CD4-positive, alpha-beta T cell treated with Interleukin-12 subunit alpha and Interleukin-12 subunit beta, for 1 hour (primary cell): ENCODE measurements at regions not wholly inside any gene's neighbourhood (a gene's known extent, or its start where the extent isn't known, plus 50 kb on each side); places are given as distances from the start of the nearest gene placed in this dataset.

Source experiments
- DNase-seq: peaks from one replicate; pipeline ENCODE4 v3.0.0-alpha.2; 2020

DNA sequence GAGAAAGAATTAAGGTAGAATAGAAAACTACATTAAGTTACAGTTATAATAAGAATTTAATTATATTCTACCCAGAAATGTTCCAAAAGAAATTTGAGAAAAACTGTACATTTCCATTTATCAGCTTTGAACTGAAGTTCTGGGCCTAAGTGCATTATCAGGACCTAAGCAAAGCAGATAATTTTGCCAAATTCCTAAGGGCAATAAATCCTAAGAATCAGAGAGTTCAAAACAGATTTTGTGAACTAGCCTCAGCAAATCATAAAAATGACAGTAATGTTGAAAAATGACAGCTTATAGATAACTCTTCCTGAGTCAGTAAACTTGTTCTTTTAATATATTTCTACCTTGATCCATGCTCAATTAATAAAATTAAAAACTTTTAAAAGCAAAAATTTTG is 662.1 kb upstream of the CDH9 start:
- no peak for DNase-seq

DNA sequence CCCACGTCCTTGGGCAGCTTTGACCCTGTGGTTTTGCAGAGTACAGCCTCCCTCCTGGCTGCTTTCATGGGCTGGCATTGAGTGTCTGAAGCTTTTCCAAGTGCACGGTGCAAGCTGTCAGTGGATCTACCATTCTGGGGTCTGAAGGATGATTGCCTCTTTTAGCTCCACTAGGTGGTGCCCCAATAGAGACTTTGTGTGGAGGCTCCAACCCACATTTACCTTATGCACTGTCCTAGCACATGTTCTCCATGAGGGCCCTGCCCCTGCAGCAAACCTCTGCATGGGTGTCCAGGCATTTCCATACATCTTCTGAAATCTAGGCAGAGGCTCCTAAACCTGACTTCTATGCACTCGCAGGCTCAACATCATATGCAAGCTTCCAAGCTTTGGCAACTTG is 644.2 kb upstream of the CDH9 start:
- no peak for DNase-seq

DNA sequence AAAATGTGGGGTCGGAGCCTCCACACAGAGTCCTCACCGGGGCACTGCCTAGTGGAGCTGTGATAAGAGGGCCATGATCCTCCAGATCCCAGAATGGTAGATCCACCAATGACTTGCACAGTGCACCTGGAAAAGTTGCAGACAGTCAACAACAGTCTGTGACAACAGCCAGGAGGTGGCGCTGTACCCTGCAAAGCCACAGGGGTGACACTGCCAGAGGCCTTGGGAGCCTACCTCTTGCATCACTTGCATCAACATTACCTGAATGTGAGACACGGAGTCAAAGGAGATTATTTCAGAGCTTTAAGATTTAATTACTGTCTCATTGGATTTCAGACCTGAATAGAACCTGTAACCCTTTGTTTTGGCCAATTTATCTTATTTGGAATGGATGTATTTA is 614.1 kb upstream of the CDH9 start:
- no peak for DNase-seq

DNA sequence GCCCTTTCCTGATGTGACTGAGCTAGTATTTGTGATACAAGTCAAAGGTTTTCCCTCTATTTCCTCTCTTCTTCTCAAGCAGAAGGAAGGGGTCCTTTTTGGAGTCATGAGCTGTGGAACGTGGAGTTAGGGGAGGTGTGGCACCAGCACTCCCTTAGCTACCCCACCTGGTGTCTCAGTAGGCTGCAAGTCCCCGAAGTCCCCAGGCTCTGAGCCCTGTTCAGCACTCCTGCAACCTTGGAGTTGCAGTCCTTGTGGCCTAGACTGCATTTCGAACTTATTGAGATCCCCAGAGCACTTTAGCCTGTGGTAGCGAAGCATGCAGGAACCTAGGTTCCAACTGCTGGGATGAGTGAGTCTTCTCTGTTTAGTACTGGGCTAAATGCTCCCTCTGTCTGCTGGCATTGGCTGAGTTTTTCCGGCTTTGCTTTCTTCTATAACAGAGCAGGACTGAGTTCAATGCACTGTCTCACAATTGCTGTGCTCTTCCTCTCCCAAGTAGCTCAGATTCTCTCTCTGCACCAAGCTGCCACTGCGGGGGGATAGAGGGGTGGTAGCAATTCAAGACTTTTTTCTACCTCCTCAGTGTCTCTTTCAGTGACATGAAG is 600.7 kb upstream of the CDH9 start:
- DNase-seq: no peak

DNA sequence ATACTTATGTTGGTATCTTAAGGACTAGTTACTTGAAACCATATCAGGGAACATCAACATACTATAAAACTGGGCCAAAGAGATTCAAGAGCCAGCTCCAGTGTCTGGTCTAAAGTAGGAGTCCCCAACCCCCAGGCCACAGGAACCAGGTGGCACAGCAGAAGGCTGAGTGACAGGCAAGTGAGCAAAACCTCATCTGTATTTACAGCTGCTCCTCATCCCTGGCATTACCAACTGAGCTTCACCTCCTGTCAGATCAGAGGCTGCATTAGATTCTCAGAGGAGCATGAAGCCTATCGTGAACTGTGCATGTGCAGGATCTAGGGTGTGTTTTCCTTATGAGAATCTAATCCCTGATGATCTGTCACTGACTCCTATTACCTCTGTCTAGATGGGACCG is 581.6 kb upstream of the CDH9 start:
- no peak for DNase-seq

DNA sequence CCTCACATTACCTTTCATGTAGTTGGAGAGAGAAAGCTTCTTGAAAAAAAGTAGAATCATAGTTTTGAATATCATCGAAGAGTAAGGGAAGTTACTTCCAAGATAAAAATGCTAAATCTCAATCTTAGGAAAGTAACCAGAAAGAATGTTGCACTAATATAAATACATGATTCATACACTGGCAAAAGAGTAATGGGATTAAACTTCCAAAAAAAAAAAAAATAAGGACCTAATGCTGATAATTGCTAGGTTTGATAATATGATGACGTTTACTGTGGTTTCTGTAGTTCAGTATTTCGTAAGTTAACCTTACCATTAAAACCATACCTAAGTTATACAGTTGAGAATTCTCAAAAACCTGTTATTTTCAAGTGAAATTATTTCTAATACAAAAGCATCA is 573.8 kb upstream of the CDH9 start:
- DNase-seq: no peak

DNA sequence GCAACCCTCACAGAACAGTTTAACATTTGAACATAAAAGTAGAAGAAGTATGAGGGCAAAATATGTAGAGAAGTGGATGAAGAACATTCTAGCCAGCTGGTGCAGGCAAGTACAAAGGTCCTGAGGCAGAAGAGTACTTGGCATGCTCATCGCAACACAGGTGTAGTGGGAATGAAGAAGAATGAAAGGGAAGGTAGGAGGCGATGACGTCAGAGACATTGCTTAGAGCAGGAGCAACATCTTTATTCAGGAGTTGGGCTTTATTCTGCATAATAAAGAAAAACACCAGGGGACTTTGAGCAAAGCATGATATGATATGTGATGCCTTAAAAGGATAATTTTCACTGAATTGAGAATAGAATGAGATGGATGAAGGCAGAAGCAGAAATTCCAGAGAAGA is 570.6 kb upstream of the CDH9 start:
- DNase-seq: no peak

DNA sequence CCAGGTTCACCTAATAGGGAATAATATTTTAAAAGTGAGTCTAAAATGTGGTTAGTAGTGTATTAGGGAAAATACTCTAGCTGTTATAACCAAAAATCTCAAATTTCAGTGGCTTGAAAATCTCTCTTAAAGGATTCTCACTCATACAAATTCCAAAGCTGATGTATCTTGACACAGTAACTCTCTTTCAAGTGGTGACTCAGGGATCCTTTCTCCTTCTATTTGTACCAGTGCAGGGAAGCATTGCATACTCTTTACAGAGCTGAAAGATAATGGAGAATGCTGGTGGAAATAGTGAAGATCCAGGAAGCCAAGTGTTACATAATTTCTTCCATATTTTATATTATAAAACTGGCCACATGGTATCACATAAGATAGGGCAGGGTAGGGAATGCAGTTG is 560.2 kb upstream of the CDH9 start:
- no peak for DNase-seq

DNA sequence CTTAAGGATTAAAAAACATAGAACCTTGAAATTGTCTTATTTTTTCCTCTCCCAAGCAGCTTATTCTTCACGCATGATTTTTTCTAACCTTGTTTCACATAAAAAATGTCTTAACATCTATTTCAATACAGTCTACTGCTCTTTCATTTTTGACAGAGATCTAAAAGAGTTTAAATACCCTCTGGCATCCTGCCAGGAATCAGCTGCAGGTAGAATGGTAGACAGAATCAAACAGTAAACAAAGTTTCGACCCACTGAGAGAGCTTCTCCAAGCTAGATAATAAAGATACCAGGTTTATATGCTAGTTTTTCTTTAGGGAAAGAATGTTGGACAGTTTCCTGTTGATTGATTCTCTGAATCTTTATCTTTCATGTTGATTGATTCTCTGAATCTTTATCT is 555.8 kb upstream of the CDH9 start:
- DNase-seq: no peak

DNA sequence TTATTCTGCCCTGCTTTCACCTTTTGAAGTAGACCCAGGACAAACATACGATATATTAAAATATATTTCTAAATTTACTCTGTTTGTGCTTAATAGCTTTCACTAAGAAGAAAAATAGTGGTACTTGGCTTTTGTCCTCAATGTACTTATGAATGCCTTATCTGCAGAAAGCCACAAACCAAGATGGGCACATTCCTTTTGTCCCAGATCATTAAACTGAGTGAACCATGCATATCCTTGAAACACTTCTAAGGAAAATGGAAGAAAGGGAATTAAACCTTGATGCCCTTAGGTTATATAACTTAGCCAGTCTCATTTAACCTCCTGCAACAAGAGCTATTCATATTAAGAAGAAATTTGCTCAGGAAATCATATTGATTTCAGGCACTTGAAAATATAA is 553.8 kb upstream of the CDH9 start:
- DNase-seq: no peak

DNA sequence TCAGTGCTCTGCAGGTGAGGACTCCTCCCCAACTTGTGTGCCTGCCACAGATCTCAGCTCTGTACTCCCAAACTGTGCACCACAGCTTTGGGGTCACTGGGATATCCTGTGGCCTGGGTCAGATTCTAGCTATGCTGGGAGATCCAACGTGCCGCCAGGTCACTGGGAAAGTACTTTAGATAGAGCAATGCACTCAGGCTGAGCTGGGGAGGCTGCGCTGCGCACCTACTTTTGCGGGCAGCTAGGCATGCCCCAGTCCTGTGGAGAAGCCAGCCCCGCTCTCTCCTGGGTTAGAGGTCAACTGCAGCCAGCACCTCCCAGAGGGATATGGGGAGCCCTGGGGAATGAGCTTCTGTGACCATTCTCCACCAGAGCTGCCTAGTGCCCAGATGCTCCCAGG is 552.1 kb upstream of the CDH9 start:
- DNase-seq: no peak

DNA sequence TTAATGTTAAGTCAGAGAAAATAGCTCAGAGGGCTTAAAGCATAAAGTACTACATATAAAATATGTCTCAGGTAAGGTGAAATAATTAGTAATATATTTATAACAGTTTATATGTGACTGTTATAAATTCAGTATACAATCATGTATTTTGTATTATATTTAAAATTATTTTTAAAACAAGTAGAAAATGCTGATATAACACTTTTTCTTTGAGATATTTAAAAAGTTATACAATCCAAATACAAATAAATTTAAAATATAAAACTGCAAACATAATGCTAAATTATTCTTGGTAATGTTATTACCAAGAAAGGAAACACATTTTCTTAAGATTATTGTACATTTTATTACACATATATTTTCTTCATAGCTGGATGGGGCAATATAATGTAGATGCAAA is 539.9 kb upstream of the CDH9 start:
- DNase-seq: no peak

DNA sequence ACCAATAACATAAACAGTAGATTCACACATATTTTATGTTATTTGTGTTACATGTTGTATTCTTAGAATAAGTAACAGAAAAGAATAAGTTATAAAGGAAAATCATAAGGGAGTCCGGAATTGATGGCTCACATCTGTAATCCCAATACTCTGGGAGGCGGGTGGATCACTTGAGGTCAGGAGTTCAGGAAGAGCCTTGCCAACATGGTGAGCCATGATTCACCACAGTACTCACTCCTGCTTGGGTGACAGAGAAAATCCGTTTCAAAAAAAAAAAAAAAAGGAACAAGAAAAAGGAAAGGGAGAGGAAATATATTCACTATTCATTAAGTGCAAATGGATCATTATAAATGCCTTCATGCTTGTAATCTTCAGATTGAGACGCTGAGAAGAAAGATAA is 533.3 kb upstream of the CDH9 start:
- DNase-seq: no peak

DNA sequence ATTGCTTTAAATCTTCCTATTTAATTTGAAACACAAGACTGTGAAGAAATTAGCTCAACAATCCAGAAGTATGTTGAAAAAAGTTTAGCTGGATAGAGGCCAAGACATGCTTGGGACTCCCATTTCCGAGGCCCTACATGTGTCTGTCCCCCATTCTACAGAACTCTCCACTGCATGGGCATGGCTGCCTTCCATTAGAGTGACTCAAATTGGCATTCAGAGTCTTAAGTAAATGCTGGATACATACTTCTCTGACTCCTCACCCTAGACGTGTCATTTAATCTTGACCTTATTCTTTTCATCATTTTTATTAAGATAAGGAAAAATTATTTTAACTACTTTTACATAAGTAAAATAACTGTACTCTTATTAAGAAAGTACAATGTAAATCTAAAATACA is 530.4 kb upstream of the CDH9 start:
- DNase-seq: no peak

DNA sequence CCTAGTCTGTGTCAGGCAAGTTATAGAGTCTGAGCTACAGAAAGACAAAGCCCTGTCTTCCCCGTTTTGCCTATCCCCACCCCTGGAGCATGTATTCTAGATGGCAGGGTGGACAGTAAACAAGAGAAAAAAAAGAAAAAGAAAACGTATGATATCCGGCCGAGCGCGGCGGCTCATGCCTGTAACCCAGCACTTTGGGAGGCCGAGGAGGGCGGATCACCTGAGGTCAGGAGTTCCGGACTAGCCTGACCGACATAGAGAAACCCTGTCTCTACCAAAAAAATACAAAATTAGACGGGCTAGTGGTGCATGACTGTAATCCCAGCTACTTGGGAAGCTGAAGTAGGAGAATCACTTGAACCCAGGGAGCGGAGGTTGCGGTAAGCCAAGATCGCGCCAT is 523.0 kb upstream of the CDH9 start:
- DNase-seq: no peak

DNA sequence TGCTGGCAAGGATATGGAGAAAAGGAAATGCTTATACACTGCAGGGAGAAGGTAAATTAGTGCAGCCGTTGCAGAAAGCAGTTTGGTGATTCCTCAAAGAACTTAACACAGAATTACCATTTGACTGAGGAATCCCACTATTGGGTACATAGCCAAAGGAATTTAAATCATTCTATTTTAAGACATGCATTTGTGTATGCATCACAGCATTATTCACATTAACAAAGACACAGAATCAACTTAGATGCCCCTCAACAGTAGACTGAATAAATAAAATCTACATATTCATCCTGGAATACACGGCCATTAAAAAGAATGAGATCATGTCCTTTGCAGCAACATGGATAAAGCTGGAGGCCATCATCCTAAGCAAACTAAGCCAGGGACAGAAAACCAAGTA is 510.1 kb upstream of the CDH9 start:
- DNase-seq: no peak

DNA sequence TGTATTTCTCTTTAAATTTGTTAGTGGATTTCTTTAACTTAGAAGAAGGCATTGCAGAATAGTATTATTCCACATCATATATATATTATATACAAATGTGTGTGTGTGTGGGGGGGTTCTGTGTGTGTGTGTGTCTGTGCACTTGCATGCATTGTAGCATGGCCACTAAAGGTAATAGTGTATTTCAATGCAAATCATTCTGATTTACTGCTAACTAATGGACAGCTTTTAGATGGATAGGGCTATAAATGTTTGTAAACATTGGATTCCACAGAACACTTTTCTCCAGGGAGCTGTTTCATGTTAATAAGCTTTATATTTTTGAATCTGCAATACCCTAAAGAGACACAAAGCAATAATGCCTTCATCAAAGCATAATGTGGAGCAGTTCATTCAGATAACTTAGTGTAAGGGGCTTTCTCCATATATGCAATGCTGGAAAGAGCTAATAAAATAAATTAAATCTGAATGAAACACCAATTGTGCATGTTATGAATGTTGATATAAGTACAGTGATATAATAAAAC is 496.7 kb upstream of the CDH9 start:
- no peak for DNase-seq

DNA sequence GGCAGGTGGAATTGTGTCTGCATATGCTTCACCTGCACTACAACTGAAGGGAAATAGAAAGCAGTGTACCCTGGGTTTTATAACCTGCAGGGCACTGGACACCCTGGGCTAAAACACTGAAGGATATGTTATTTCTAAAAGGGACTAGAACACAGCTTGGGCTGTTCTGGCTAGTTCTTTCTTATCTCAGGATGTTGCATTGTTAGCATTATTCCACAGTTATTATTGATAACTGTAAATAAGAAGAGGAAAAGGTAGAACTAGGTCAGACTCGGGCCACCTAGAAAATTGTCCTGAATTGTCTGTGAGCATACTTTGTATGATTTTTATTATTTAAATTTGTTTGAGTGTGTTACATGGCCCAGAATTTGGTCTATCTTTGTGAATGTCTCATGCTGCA is 493.9 kb upstream of the CDH9 start:
- no peak for DNase-seq

DNA sequence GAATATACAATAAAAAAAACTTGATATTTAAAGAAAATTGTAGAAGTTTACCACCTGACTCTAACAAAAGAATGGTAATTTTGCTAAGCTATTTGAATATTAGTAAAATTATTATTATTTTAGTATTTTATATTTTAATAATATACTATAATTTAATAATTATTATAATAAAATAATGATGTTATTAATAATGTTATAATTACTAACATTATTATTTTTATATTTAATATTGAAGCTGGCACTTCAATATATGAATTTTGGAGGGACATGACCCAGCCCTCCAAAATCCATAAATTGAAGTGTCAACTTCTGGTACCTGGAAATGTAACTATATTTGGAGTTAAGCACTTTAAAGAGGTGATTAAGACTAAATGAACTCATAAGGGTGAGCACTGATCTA is 486.1 kb upstream of the CDH9 start:
- DNase-seq: no peak

DNA sequence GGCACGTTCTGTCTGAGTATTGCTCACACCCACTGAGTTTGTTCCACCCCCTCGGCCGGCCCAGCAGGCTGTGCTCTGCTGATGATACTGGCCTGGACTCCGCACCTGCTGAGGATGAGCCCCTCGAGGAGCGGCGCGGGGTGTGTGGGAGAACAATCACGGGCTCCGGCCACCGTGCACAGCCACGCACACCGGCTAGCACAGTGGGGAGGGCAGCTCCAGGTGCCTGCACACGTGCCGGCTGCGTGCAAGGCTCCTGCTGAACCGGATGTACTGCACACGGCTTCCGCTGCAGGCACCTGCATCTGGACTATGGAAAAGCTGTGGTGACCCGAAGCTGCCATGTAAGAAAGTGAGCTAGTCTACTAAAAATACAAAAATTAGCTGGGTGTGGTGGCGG is 485.2 kb upstream of the CDH9 start:
- DNase-seq: no peak

DNA sequence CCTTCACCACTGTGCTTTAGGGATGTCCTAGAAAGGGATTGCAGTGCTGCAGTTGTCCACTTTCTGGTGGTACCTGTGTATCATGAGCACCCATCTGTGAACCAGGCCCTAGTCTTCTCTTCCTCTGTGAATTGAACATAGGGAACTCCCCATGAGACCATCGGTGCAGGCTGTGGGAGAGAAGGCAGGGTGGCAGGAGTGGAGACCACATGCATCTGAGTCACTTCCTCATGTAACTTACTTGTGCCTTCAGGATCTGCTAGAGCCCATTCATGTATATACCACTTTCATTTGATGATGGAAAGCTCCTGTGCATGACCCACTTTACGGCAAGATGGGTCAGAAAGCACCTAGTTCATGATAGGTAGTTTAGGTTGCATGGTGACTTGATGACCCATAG is 478.1 kb upstream of the CDH9 start:
- no peak for DNase-seq

DNA sequence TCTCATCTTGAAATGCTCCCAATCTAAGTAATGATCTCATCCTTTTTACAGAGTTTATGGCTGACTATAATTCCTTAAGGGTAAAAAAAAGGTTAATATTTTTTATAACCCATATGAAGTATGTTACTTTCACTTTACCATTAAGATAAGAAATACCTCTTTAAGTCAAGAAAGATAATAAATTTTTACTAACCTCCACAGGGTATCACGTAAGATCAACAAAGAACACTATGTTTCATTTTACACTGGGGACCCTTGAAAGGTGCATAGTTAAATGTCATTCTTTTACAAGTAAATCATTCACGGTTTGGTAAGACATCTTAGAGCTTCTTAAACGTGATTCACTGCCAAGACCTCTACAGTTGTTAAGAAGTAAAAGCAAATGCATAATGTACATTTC is 472.7 kb upstream of the CDH9 start:
- no peak for DNase-seq

DNA sequence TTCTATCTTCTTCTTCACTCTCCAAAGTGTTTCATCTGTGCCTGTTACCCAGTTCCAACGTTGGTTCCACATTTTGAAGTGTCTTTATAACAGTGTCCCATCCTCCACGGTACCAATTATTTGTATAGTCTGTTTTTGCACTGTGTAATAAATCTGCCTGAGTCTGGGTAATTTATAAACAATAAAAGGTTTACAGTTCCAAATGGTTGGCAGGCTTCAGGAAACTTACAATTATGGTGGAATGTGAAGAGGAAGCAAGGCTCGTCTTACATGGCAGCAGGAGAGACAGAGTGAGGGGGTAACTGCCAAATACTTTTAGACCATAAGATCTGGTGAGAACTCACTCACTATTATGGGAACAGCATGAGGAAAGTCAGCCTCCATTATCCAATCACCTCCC is 465.4 kb upstream of the CDH9 start:
- no peak for DNase-seq

DNA sequence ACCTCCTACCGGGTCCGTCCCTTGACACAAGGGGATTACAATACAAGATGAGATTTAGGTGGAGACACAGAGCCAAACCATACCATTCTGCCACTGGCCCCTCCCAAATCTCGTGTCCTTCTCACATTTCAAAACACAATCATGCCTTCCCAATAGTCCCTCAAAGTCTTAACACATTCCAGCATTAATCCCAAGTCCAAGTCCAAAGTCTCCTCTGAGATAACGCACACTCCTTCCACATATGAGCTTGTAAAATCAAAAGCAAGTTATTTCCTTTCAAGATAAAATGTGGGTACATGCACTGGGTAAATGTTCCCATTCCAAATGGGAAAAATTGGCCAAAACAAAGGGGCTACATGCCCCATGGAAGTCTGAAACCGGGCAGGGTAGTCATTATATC is 463.9 kb upstream of the CDH9 start:
- no peak for DNase-seq

DNA sequence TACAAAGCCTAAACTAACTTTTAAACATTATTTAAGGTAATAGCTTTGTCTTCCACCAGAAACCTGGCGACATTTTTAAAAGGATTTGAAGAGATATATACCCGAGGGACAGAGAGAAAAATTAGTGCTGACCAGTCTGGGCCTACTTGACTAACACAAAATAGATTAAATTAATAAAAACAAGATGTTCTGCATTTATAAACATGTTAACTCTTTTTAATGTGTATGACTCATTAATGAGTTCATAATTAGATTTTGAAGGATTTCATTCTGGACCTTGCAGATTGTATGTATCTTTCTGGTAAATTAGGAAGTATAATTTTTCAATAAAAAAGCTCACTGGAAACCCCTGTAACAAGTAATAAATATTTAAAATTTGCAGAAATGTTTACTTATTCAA is 459.1 kb upstream of the CDH9 start:
- no peak for DNase-seq

DNA sequence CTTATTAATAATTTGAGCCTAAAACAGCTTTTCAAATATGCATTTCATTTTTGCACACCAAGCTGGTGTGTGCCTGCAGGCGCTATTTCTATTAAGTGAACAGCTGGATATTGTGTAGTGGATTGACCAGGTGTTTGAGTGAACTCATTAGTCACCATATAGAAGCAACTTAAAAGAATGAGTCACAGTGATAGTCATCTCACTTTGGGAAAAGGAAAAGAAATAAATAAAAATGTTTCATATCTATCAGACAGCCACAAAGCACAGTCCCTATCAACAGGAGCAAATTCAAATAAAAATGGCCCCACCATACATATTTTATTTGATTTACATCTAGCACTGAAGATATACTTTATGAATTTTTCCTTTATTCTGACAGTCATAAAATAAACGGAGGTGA is 456.5 kb upstream of the CDH9 start:
- DNase-seq: no peak
